Effector memory CD8-positive, alpha-beta T cell (primary cell): ENCODE measurements at regions not wholly inside any gene's neighbourhood (a gene's known extent, or its start where the extent isn't known, plus 50 kb on each side); places are given as distances from the start of the nearest gene placed in this dataset.
"Not testable (repeated sequence)": the region's sequence is repeated elsewhere in the genome, so short reads cannot be mapped to it uniquely, and the experiment has no call there.

ENCODE experiments used
- ATAC-seq: fragments of 150-1000 bp; cut with Tn5 transposase; replicated peaks from 2 replicates; pipeline ENCODE4 v1.10.0; 2021; ENCODE audit warnings: mild to moderate bottlenecking, moderate library complexity
- DNase-seq, 3 experiments: peaks; one replicate each; pipeline ENCODE4 v3.0.0; 2021
- H3K27ac Mint-ChIP-seq, 2 donors: one replicate each; pipeline ENCODE4 v1.8.0; 2022; ENCODE audit warnings: mild to moderate bottlenecking in 2 of 2, mixed read lengths in 2 of 2, moderate library complexity in 2 of 2
- H3K27me3 Mint-ChIP-seq, 2 donors: one replicate each; pipeline ENCODE4 v1.8.0; 2022; ENCODE audit warnings: mixed read lengths in 2 of 2
- H3K36me3 Mint-ChIP-seq: one replicate; pipeline ENCODE4 v1.8.0; 2022; ENCODE audit warnings: mild to moderate bottlenecking, moderate library complexity, mixed read lengths; ENCODE audit not compliant: insufficient read depth
- H3K4me1 Mint-ChIP-seq, 2 donors: one replicate each; pipeline ENCODE4 v1.8.0; 2022; ENCODE audit warnings: low read depth in 2 of 2, mixed read lengths in 2 of 2
- H3K4me3 Mint-ChIP-seq, 2 donors: one replicate each; pipeline ENCODE4 v1.8.0; 2022; ENCODE audit warnings: mild to moderate bottlenecking in 2 of 2, mixed read lengths in 2 of 2, moderate library complexity in 2 of 2
- H3K9me3 Mint-ChIP-seq, 2 donors: one replicate each; pipeline ENCODE4 v1.8.0; 2022; ENCODE audit warnings: mixed read lengths in 2 of 2

GRCh38 chrX:51178356-51178900, 154.2 kb upstream of the NUDT10 start:
- H3K36me3 Mint-ChIP-seq, H3K4me3 Mint-ChIP-seq, ATAC-seq, DNase-seq, H3K27ac Mint-ChIP-seq, H3K27me3 Mint-ChIP-seq, H3K9me3 Mint-ChIP-seq, H3K4me1 Mint-ChIP-seq: not testable (repeated sequence)

GRCh38 chrX:51179805-51180204, 152.8 kb upstream of the NUDT10 start:
- H3K27me3 Mint-ChIP-seq, DNase-seq, H3K4me1 Mint-ChIP-seq, H3K27ac Mint-ChIP-seq, ATAC-seq, H3K9me3 Mint-ChIP-seq, H3K4me3 Mint-ChIP-seq, H3K36me3 Mint-ChIP-seq: not testable (repeated sequence)

GRCh38 chrX:51182545-51182944, 150.1 kb upstream of the NUDT10 start:
- Mint-ChIP-seq H3K36me3 (no peaks in the 10 kb centered on the region), H3K27me3 (no peaks in the 10 kb centered on the region), H3K4me1 (no peaks in the 10 kb centered on the region), H3K27ac (no peak overlapping the region), H3K4me3 (no peak overlapping the region), H3K9me3 (no peaks in the 10 kb centered on the region)
- no peak for ATAC-seq
- DNase-seq = no peak

- no peak overlapping the region for H3K27ac Mint-ChIP-seq
- ATAC-seq (no peak), DNase-seq (no peak)
- no peak overlapping the region for H3K4me3 Mint-ChIP-seq
- no peaks in the 10 kb centered on the region for H3K4me1 Mint-ChIP-seq
- no peaks in the 10 kb centered on the region for H3K36me3 Mint-ChIP-seq
- H3K9me3 Mint-ChIP-seq = peaks cover 0 to 5% of the 10 kb centered on the region in 2 donors
- H3K27me3 Mint-ChIP-seq = no peaks in the 10 kb centered on the region
These were observed 140.5 kb upstream of the NUDT10 start for GRCh38 chrX:51192104-51192503.

GRCh38 chrX:51215266-51215665, 117.4 kb upstream of the NUDT10 start:
- Mint-ChIP-seq H3K27ac (no peak overlapping the region), H3K36me3 (no peaks in the 10 kb centered on the region), H3K4me1 (no peaks in the 10 kb centered on the region), H3K9me3 (no peaks in the 10 kb centered on the region), H3K27me3 (no peaks in the 10 kb centered on the region), H3K4me3 (no peak overlapping the region)
- ATAC-seq (no peak), DNase-seq (no peak)

- no peaks in the 10 kb centered on the region for H3K36me3 Mint-ChIP-seq
- H3K4me1 Mint-ChIP-seq = no peaks in the 10 kb centered on the region
- H3K4me3 Mint-ChIP-seq = no peak overlapping the region
- no peak overlapping the region for H3K27ac Mint-ChIP-seq
- no peaks in the 10 kb centered on the region for H3K27me3 Mint-ChIP-seq
- ATAC-seq (no peak), DNase-seq (no peak)
- no peaks in the 10 kb centered on the region for H3K9me3 Mint-ChIP-seq
These were observed 116.8 kb upstream of the NUDT10 start for GRCh38 chrX:51215856-51216255.

- ATAC-seq (no peak), DNase-seq (no peak)
- no peaks in the 10 kb centered on the region for H3K4me1 Mint-ChIP-seq
- H3K27ac Mint-ChIP-seq = no peak overlapping the region
- no peaks in the 10 kb centered on the region for H3K27me3 Mint-ChIP-seq
- H3K4me3 Mint-ChIP-seq = no peak overlapping the region
- peaks cover 0 to 4% of the 10 kb centered on the region in 2 donors for H3K9me3 Mint-ChIP-seq
- no peaks in the 10 kb centered on the region for H3K36me3 Mint-ChIP-seq
These were observed 90.4 kb upstream of the NUDT10 start for GRCh38 chrX:51242212-51242611.

GRCh38 chrX:51257490-51257889, 75.1 kb upstream of the NUDT10 start:
- ATAC-seq (no peak), DNase-seq (no peak)
- H3K36me3 Mint-ChIP-seq = peaks cover 3% of the 10 kb centered on the region
- no peaks in the 10 kb centered on the region for H3K4me1 Mint-ChIP-seq
- no peak overlapping the region for H3K27ac Mint-ChIP-seq
- H3K27me3 Mint-ChIP-seq = no peaks in the 10 kb centered on the region
- H3K9me3 Mint-ChIP-seq = no peaks in the 10 kb centered on the region
- H3K4me3 Mint-ChIP-seq = no peak overlapping the region

- ATAC-seq, H3K36me3 Mint-ChIP-seq, H3K27me3 Mint-ChIP-seq, H3K4me3 Mint-ChIP-seq, H3K4me1 Mint-ChIP-seq, H3K27ac Mint-ChIP-seq, DNase-seq, H3K9me3 Mint-ChIP-seq: not testable (repeated sequence)
These were observed 70.4 kb upstream of the NUDT10 start for GRCh38 chrX:51262271-51262670.

GRCh38 chrX:51272638-51273037, 60.0 kb upstream of the NUDT10 start:
- Mint-ChIP-seq H3K36me3 (no peaks in the 10 kb centered on the region), H3K4me3 (no peak overlapping the region), H3K4me1 (no peaks in the 10 kb centered on the region), H3K9me3 (no peaks in the 10 kb centered on the region), H3K27me3 (no peaks in the 10 kb centered on the region), H3K27ac (no peak overlapping the region)
- DNase-seq (no peak), ATAC-seq (no peak)

GRCh38 chrX:51281758-51282318, 50.8 kb upstream of the NUDT10 start:
- no peak overlapping the region for H3K4me3 Mint-ChIP-seq
- no peaks in the 10 kb centered on the region for H3K36me3 Mint-ChIP-seq
- no peaks in the 10 kb centered on the region for H3K4me1 Mint-ChIP-seq
- DNase-seq (no peak), ATAC-seq (no peak)
- no peaks in the 10 kb centered on the region for H3K9me3 Mint-ChIP-seq
- H3K27ac Mint-ChIP-seq = no peak overlapping the region
- H3K27me3 Mint-ChIP-seq = no peaks in the 10 kb centered on the region
